ENCODE measurements at regions not wholly inside any gene's neighbourhood (a gene's known extent, or its start where the extent isn't known, plus 50 kb on each side); places are given as distances from the start of the nearest gene placed in this dataset.
"Not testable (repeated sequence)": the region's sequence is repeated elsewhere in the genome, so short reads cannot be mapped to it uniquely, and the experiment has no call there.

DNA sequence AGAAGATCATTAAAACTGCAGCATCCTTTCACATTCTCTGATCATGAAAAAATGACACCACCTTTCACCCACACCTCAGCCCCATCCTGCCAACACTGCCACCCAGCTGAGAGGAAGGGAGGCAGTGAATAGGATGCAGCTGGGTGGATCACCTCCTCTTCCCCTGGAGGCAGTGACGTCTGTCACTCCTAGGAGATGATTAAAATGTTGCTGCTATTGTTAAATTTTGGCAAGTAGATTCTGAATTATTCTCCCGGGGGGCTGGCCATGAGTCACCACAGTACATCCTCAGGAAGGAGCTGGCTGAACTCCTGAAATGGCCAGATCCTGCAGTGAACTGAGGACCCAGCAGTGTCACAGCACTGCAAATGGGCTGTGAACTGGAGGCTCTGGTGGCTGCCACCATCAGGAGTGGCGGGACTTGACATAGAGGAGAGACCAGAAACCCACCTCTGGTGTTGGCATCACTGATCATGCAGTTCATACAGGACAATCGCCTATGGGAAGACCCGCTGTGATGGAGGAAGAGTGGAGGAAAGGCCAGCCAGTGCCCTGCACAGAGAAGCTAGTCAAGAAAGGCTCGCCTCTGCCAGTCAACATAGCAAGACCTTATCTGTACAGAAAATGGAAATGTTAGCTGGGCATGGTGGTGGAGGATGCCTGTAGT is 199.1 kb downstream of the FAM43A start:
- DNase-seq (ENCODE audit: low spot score), result no peak

DNA sequence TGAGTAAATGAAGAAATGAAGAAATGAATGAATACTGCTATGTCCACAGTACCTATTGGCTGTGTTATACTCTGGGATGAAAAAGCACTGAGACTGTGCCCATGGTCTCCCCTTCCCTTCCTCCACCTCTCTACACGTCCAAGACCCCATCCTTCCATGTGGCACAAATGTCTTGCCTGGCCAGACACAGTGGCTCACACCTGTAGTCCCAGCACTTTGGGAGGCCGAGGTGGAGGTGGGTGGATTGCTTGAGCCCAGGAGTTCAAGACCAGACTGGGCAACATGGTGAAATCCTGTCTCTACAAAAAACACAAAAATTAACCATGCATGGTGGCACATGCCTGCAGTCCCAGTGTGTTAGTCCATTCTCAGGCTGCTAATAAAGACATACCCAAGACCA is 200.1 kb downstream of the FAM43A start:
- no peak for DNase-seq (ENCODE audit: low spot score)

DNA sequence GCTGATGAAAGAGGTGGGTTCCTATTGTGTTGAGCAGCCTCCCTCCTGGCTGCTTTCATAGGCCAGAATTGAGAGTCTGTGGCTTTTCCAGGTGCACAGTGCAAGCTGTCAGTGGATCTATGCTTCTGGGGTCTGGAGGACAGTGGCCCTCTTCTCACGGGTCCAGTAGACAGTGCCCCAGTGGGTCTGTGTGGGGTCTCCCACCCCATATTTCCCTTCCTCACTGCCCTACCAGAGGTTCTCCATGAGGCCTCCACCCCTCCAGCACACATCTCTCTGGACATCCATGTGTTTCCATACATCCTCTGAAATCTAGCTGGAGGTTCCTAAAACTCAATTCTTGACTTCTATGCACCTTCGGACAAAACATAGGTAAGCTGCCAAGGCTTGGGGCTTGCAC is 201.2 kb downstream of the FAM43A start:
- no peak for DNase-seq (ENCODE audit: low spot score)

DNA sequence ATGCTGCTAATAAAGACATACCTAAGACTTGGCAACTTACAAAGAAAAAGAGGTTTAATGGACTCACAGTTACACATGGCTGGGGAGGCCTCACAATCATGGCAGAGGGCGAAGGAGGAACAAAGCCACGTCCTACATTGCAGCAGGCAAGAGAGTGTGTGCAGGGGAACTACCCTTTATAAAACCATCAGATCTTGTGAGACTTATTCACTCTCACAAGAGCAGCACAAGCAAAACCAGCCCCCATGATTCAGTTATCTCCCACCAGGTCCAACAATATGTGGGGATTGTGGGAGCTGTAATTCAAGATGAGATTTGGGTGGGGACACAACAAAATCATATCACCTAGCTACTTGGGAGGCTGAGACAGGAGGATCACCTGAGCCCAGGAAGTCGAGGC is 202.4 kb downstream of the FAM43A start:
- not testable (repeated sequence) for DNase-seq (ENCODE audit: low spot score)

DNA sequence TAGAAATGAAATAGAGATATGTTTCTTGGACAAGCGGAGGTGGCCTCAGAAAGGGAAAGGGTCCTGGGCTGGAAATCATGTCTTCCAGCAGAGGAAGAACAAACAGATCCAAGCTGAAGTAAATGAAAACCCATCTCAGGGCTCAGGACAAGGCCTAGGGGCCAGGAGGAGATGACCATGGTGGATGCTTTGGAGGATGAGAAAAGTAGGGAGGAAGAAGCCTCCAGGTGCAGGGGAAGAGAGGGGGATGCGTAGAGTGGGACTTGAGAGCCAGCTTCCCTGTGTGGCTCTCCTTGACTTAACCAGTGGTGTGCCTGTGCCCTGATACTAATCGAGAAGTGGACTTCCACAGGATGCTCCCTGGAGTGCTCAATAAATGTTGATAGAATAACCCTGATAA is 203.2 kb downstream of the FAM43A start:
- DNase-seq (ENCODE audit: low spot score), result no peak

DNA sequence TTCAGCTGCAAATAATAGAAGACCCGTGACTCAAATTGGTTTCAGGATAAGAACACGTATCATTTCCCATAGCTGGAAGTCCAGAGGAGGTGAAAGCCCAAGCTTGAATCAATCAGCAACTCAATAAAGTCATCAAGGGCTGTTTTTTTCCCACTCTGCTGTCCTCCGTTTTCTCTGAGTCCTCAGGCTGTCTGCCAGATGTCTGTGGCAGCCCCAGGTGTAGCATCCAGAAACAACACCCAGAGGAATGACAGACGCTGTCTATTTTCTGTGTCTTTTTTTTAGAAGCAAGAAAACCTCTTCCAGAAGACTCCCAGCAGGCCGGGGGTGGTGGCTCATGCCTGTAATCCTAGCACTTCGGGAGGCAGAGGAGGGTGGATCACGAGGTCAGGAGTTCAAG is 204.4 kb downstream of the FAM43A start:
- no peak for DNase-seq (ENCODE audit: low spot score)

DNA sequence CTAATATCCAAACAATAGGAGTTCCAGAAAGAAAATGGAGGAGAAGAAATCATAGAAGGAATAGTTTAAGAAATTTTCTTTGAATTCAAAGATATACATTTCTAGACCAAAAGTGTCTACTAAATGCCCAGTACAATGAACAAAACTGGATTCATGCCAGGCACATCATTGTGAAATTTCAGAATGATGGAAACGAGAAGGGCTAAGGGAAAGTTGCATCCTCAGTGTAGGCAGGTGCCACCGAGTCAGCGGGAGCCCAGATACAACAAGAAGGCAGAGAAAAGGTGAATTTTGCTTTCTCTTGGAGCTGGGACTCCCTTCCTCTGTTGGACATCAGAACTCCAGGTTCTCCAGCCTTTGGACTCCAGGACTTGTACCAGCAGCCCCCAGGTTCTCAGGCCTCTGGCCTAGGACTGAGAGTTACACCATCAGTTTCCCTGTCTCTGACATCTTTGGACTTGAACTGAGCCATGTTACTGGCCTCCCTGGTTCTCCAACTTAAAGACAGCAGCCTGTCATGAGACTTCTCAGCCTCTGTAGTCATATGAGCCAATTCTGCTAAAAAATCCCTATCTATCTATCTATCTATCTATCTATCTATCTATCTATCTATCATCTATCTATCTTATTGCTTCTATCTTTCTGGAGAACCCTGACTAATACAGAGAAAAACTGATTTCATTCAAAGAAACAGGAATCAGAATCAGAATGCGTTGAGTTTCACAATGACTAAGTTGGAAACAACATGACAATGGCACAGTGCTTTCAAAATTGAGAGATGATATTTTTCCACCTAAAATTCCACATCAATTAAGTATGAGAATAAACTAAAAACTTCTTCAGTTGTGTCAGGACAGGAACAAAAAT is 207.7 kb downstream of the FAM43A start:
- DNase-seq (ENCODE audit: low spot score), result no peak

DNA sequence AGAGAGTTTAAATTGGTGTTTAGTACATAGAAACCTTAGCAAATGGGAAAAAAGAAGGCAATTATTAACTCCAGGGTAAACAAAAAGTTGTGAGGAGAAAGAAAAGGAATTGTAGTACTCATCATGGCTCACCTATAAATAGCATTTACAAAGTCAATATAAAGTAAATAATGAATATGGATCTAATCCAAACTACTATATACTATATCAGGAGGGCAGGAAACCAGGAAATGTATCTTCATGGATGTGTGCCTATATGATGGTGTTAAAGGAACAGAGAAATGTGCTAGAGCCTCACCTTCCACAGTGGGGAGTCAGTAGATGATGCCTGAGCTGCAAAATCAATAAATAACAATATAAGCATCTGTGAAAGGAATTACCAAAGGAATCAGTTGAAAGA is 208.9 kb downstream of the FAM43A start:
- no peak for DNase-seq (ENCODE audit: low spot score)

DNA sequence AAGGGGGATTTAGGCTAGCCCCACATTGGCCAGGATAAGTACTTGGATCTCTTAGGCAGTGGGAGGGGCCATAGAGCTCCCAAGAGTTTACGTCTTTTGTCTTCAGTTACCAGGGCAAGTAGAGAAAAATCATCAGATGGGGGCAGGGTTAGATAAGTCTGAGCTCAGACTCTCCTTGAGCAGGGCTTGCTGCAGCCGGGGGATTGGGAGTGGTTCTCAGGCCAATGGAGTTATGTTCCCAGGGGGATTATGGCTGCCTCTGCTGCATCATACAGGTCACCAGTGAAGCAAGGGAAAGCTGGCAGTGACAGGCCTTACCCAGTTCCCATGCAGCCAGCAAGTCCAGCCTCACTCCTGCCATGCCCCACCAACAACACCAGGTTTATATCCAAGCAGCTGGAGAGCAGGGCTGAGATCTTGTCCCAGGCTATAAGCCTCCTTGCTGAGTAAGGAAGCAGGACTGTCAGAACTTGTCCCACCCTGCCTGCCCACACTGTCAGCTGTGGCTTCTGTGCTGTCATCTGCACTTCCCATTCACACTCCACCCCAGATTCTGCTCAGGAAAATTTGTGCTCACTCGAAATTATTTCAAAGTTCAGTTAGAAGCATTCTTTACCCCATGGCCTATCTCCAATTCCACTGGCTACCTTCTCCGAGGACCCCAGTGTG is 215.3 kb downstream of the FAM43A start:
- no peak for DNase-seq (ENCODE audit: low spot score)

DNA sequence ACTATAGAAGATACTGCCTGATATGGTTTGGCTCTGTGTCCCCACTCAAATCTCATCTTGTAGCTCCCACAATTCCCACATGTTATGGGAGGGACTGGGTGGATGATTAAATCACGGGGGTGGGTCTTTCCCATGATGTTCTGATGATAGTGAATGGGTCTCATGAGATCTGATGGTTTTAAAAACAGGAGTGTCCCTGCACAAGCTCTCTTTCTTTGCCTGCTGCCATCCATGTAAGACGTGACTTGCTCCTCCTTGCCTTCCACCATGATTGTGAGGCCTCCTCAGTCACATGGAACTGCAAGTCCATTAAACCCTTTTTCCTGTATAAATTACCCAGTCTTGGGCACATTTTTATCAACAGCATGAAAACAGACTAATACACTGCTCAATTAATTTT is 217.8 kb downstream of the FAM43A start:
- DNase-seq (ENCODE audit: low spot score), result not testable (repeated sequence)

DNA sequence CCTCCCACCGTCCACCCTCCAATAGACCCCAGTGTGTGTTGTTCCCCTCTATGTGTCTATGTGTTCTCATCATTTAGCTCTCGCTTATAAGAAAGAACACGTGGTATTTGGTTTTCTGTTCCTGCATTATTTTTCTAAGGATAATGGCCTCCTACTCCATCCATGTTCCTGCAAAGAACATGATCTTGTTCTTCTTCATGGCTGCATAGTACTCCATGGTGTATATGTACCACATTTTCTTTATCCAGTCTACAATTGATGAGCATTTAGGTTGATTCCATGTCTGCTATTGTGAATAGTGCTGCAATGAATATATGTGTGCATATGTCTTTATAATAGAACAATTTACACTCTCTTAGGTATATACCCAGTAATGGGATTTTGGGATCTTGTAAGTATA is 219.3 kb downstream of the FAM43A start:
- DNase-seq (ENCODE audit: low spot score), result not testable (repeated sequence)

DNA sequence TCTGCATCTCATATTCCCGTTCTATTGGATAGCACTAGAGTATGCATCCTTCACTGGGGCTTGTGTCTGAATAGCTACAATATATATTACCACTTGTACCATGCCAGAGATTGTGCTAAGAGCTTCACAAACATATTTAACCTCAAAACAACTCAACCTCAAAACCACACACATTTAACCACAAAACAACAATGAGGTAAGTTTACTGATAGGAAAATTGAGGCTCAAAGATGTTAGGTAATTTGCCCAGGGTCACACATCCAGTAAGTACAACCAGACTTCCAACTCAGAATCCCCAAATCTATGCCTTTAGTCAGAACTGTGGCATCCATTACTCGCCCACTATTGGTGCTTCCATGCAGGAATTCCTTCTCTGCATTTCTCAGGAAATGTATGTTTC is 220.0 kb downstream of the FAM43A start:
- DNase-seq (ENCODE audit: low spot score), result peak; percentile 29

DNA sequence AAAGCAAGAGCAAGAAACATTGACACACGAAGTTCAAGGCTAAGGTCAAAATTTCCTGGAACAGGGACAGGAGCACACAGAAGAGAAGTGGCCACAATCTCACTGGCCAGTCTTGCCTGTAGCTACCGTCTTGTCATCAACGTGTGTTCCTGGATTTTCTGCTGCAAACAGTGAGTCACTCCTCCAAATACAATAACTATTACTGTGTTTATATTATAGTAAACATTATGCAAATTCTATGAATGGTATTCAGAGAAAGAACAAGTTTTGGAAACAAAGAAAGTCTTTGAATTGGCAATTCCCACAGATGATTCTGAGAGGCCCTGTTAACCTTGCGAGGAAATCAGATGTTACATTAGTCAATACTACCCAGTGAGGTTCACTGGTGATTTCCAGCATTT is 220.5 kb downstream of the FAM43A start:
- DNase-seq (ENCODE audit: low spot score), result no peak

DNA sequence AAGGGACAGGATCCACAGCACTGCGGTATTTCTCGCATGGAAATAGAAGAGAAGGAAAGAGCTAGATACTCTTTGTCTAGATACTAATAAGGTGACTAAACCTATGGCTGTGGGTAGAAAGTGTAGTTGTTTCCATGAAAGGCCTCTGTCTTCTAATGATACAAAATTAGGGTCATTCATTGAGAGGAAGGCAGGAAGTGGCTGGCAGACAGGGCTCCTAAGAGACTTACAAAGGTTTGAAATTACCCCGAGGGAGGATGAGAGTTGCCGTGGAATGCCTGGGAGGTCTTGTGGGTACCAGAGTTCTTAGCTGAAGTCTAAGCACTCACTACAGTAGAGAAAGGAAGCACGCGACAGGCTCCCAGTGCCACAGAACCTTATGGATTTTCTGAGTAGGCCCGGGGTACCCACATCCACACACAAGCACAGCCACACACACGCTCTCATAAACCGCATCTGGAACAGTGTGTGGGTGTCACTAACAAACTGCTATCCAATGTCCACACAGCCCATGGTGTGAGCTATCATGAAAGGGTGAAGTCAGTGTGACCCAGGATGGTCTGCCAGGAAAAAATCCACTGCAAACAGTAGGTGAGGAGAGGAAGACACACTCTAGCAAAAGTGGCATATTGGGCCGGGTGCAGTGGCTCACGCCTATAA is 221.4 kb downstream of the FAM43A start:
- no peak for DNase-seq (ENCODE audit: low spot score)

DNA sequence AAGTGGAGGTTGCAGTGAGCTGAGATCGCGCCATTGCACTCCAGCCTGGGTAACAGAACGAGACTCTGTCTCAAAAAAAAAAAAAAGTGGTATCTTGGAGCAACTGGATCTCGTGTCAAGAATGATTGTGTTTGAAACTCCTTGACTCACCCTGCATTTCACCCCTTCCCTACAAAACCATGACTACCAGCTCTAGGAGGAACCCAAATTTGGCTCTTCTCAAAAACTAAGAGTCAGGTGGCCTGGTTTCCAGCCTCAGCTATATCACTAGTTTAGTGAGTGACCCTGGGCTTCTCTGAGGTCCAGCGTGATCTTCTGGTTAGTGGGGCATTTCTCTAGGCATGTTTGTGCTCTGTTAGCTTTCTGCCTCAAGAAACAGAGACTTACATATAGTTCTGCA is 222.1 kb downstream of the FAM43A start:
- DNase-seq (ENCODE audit: low spot score), result no peak

DNA sequence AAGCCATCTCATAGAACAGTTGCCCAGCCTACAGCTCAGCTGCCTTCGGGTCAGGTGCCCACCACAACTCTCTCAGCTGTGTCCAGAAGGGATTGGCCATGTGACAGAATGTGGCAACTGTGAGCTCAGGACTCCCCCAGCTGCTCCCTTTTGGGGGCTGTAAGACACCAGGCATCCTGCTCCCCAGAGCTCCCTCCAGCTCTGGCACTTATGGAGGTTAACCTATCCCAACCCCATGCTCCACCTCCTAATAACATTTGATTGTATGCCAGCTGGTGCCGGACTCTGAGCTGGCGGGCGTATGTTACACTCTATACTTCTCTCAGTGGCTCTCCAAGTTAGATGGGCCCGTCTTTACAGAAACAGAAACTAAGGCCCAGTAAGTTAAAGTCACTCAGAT is 222.8 kb downstream of the FAM43A start:
- no peak for DNase-seq (ENCODE audit: low spot score)

DNA sequence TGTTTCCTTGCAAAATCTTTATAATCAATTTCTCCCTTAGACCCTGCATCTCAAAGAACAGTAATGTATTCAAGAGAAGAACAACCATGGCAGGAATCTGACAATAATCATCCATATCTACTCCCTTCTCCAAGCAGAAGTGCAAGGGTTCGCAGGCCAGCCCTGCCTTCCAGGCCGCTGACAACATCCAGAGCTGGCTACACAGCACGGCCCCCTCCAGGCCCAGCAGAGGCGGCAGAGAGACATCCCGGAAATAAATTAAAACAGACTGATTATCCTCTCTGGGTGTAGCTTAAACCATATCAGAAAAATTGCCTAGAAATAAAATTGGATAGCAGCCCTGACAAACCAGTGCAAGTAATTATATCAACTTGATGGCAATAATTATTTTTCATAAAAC is 223.3 kb downstream of the FAM43A start:
- DNase-seq (ENCODE audit: low spot score), result no peak

DNA sequence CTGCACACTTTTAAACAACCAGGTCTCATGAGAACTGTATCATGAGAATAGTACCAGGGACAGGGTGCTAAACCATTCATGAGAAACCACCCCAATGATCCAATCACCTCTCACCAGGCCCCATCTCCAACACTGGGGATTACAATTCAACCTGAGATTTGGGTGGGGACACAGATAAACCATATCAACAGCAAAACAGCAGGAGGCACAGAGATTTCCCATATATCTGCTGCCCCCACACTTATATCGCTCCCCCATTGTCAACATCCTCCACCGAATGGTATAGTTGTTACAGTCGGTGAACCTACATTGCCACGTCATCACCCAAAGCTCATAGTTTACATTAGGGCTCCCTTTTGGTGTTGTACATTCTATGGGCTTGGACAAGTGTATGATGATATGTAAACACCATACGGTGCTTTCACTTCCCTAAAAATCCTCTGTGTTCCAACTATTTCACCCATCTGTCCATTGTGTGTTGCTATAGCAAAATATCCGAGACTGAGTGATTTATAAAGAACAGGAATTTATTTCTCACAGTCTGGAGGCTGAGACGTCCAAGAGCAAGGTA is 224.8 kb downstream of the FAM43A start:
- DNase-seq (ENCODE audit: low spot score), result peak; percentile 62

DNA sequence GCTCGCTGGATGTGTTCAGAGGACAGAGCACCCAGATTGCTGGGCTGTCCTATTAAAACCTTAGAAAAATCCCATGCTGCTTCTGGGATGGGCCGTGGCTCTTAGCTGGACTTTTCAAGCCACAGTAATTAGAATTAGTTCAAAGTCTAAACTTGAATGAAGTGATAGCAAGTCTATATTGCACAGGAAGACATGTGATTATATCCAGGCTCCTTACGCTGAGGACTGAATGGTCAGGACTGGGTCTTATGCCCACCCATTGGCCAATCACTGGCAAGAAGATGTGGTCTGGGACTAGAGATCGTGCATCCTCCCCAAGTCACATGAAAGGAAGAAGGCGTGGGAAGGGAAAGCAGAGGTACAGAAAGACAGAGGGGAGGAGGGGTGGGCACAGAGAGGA is 227.6 kb downstream of the FAM43A start:
- no peak for DNase-seq (ENCODE audit: low spot score)

DNA sequence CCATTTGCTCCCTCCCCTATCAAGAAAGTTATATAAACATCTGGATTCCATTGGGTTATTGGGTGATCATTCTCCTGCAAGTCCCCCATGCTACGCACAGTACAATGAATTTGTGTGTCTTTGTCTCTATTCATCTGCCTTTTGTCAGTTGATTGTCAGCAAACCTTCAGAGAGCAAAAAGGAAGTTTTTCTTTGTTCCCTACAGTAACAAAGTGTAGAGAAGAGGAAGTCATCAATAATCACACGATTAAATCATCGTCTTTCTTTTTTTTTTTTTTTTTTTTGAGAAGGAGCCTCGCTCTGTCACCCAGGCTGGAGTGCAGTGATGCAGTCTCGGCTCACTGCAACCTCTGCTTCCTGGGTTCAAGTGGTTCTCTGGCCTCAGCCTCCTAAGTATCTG is 239.2 kb downstream of the FAM43A start:
- not testable (repeated sequence) for DNase-seq (ENCODE audit: low spot score)

DNA sequence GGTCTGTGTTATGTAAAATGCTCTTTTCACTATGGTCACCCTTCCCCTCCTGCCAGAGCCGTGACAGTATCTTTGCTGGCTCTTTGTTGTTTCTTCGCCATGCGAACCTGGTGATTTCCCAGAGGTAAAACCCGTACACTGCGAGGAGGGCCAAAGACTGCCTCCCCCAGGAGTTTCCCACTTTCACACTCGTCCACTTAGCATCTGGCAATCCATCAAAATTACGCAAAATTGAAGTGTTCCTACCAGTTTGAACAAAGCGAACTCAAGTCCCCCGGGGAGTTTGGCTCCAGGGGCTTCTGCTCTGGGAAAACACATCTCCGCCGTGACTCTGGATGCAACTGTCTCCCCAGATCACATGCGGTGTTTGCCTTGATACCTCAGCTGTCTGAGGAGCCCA is 239.9 kb downstream of the FAM43A start:
- DNase-seq (ENCODE audit: low spot score), result no peak

DNA sequence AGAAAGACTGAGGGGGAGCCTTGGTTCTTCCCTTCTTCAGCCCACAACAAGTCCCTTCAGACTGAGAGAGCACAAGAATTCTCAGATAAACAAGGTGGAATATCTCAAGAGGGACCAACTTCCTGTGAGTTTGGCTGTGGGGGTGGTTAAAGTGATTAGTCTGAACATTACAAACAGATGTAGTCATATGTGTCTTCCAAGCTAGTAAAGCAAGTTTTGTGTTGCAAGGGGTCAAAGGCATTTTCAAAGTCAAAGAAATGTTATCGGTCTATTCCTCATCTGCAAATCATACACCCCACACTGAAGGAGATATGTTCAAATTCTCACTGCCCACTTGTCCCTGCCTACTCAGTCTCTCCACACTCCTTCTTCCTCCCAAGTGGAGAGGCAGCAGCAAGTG is 242.5 kb downstream of the FAM43A start:
- no peak for DNase-seq (ENCODE audit: low spot score)

Measured in NAMALWA (cell line).